ENCODE measurements at regions not wholly inside any gene's neighbourhood (a gene's known extent, or its start where the extent isn't known, plus 50 kb on each side); places are given as distances from the start of the nearest gene placed in this dataset.
"Not testable (repeated sequence)": the region's sequence is repeated elsewhere in the genome, so short reads cannot be mapped to it uniquely, and the experiment has no call there.

- H3K4me1 ChIP-seq (ENCODE audit: insufficient read depth, low read length) = no peaks in the 10 kb centered on the region
- H3K9me3 ChIP-seq (ENCODE audit: insufficient read depth, low read length, severe bottlenecking) = no peaks in the 10 kb centered on the region
- no peak overlapping the region for H3K4me2 ChIP-seq (ENCODE audit: insufficient read depth, low read length)
- H2AFZ ChIP-seq (ENCODE audit: low read depth, low read length) = no peak overlapping the region
- H3K27ac ChIP-seq (ENCODE audit: low read length) = no peak overlapping the region
- DNase-seq = no peak
- no peak for TF ChIP-seq EZH2 (IDR thresholded peaks at IDR 0.05; ENCODE audit: borderline replicate concordance, low read depth, low read length, severe bottlenecking)
- TF ChIP-seq, protein P1, sequence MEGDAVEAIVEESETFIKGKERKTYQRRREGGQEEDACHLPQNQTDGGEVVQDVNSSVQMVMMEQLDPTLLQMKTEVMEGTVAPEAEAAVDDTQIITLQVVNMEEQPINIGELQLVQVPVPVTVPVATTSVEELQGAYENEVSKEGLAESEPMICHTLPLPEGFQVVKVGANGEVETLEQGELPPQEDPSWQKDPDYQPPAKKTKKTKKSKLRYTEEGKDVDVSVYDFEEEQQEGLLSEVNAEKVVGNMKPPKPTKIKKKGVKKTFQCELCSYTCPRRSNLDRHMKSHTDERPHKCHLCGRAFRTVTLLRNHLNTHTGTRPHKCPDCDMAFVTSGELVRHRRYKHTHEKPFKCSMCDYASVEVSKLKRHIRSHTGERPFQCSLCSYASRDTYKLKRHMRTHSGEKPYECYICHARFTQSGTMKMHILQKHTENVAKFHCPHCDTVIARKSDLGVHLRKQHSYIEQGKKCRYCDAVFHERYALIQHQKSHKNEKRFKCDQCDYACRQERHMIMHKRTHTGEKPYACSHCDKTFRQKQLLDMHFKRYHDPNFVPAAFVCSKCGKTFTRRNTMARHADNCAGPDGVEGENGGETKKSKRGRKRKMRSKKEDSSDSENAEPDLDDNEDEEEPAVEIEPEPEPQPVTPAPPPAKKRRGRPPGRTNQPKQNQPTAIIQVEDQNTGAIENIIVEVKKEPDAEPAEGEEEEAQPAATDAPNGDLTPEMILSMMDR (IDR thresholded peaks at IDR 0.05; ENCODE audit: borderline replicate concordance, extremely low read depth, low read length, poor library complexity, severe bottlenecking) = no peak
- ATAC-seq (ENCODE audit: insufficient read depth, low read depth) = no peak
- no peaks in the 10 kb centered on the region for H3K36me3 ChIP-seq (ENCODE audit: insufficient read depth, low read length)
- no peaks in the 10 kb centered on the region for H4K20me1 ChIP-seq (ENCODE audit: insufficient read depth, low read length)
- H3K4me3 ChIP-seq (ENCODE audit: low read depth in 1 of 2, low read length in 2 of 2) = no peak overlapping the region
- H3K9ac ChIP-seq (ENCODE audit: low read depth, low read length) = no peak overlapping the region
- H3K79me2 ChIP-seq (ENCODE audit: insufficient read depth, low read length) = no peaks in the 10 kb centered on the region
- H3K27me3 ChIP-seq (ENCODE audit: insufficient read depth, low read length, poor library complexity) = no peaks in the 10 kb centered on the region
These were observed 160.1 kb upstream of the CNOT2 start for GRCh38 chr12:70082997-70083676.

DNA sequence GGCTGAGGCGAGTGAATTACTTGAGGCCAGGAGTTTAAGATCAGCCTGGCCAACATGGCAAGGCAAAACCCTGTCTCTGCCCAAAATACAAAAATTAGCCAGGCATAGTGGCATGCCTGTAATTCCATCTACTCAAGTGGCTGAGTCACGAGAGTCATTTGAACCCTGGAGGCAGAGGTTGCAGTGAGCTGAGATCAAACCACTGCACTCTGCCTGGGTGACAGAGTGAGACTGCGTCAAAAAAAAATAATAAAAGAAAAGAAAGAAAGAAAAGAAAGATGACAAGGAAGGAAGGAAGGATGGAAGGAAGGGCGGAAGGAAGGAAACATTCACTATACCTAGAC lies 159.6 kb upstream of the CNOT2 start:
- H3K9me3 ChIP-seq (ENCODE audit: insufficient read depth, low read length, severe bottlenecking) = no peaks in the 10 kb centered on the region
- no peaks in the 10 kb centered on the region for H3K4me1 ChIP-seq (ENCODE audit: insufficient read depth, low read length)
- no peak overlapping the region for H3K4me2 ChIP-seq (ENCODE audit: insufficient read depth, low read length)
- no peak overlapping the region for H3K4me3 ChIP-seq (ENCODE audit: low read depth in 1 of 2, low read length in 2 of 2)
- H3K27ac ChIP-seq (ENCODE audit: low read length) = no peak overlapping the region
- H3K9ac ChIP-seq (ENCODE audit: low read depth, low read length) = no peak overlapping the region
- H3K36me3 ChIP-seq (ENCODE audit: insufficient read depth, low read length) = no peaks in the 10 kb centered on the region
- no peaks in the 10 kb centered on the region for H4K20me1 ChIP-seq (ENCODE audit: insufficient read depth, low read length)
- no peak for TF ChIP-seq EZH2 (IDR thresholded peaks at IDR 0.05; ENCODE audit: borderline replicate concordance, low read depth, low read length, severe bottlenecking)
- no peaks in the 10 kb centered on the region for H3K79me2 ChIP-seq (ENCODE audit: insufficient read depth, low read length)
- no peaks in the 10 kb centered on the region for H3K27me3 ChIP-seq (ENCODE audit: insufficient read depth, low read length, poor library complexity)
- no peak overlapping the region for H2AFZ ChIP-seq (ENCODE audit: low read depth, low read length)
- DNase-seq (no peak), ATAC-seq (ENCODE audit: insufficient read depth, low read depth) (no peak)

DNA sequence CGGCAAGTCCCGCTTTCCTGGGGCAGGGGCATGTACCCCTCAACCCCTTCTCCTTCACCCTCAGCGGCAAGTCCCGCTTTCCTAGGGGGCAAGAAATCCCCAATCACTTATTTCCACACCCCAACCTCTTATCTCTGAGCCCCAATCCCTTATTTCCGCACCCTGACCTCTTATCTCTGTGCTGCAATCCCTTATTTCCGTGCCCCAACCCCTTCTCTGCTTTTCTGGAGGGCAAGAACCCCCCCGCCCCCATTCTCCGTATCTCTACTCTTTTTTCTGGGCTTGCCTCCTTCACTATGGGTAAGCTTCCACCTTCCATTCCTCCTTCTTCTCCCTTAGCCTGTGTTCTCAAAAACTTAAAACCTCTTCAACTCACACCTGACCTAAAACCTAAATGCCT lies 156.9 kb upstream of the CNOT2 start:
- H3K9me3 ChIP-seq (ENCODE audit: insufficient read depth, low read length, severe bottlenecking); H3K79me2 ChIP-seq (ENCODE audit: insufficient read depth, low read length); H3K4me1 ChIP-seq (ENCODE audit: insufficient read depth, low read length); H3K27me3 ChIP-seq (ENCODE audit: insufficient read depth, low read length, poor library complexity); H3K4me2 ChIP-seq (ENCODE audit: insufficient read depth, low read length); H3K4me3 ChIP-seq (ENCODE audit: low read depth in 1 of 2, low read length in 2 of 2); H4K20me1 ChIP-seq (ENCODE audit: insufficient read depth, low read length); H2AFZ ChIP-seq (ENCODE audit: low read depth, low read length); ATAC-seq (ENCODE audit: insufficient read depth, low read depth); H3K27ac ChIP-seq (ENCODE audit: low read length); H3K9ac ChIP-seq (ENCODE audit: low read depth, low read length); H3K36me3 ChIP-seq (ENCODE audit: insufficient read depth, low read length); DNase-seq: not testable (repeated sequence)

GRCh38 chr12:70091021-70091521 lies 152.2 kb upstream of the CNOT2 start:
- no peak overlapping the region for H2AFZ ChIP-seq (ENCODE audit: low read depth, low read length)
- no peaks in the 10 kb centered on the region for H3K79me2 ChIP-seq (ENCODE audit: insufficient read depth, low read length)
- H4K20me1 ChIP-seq (ENCODE audit: insufficient read depth, low read length) = no peaks in the 10 kb centered on the region
- H3K36me3 ChIP-seq (ENCODE audit: insufficient read depth, low read length) = no peaks in the 10 kb centered on the region
- no peaks in the 10 kb centered on the region for H3K9me3 ChIP-seq (ENCODE audit: insufficient read depth, low read length, severe bottlenecking)
- TF ChIP-seq, protein P1 (IDR thresholded peaks at IDR 0.05; ENCODE audit: borderline replicate concordance, extremely low read depth, low read length, poor library complexity, severe bottlenecking) = no peak
- TF ChIP-seq EZH2 (IDR thresholded peaks at IDR 0.05; ENCODE audit: borderline replicate concordance, low read depth, low read length, severe bottlenecking) = no peak
- no peak overlapping the region for H3K9ac ChIP-seq (ENCODE audit: low read depth, low read length)
- H3K4me3 ChIP-seq (ENCODE audit: low read depth in 1 of 2, low read length in 2 of 2) = no peak overlapping the region
- DNase-seq (no peak), ATAC-seq (ENCODE audit: insufficient read depth, low read depth) (no peak)
- no peak overlapping the region for H3K4me2 ChIP-seq (ENCODE audit: insufficient read depth, low read length)
- no peak overlapping the region for H3K27ac ChIP-seq (ENCODE audit: low read length)
- no peaks in the 10 kb centered on the region for H3K27me3 ChIP-seq (ENCODE audit: insufficient read depth, low read length, poor library complexity)
- no peaks in the 10 kb centered on the region for H3K4me1 ChIP-seq (ENCODE audit: insufficient read depth, low read length)

Data from DND-41 (cell line).